DMS114 treated with DMSO at 0.1 percent for 48 hours (cell line): ENCODE measurements at regions not wholly inside any gene's neighbourhood (a gene's known extent, or its start where the extent isn't known, plus 50 kb on each side); places are given as distances from the start of the nearest gene placed in this dataset.

Experiments
- DNase-seq: peaks from one replicate; lab custom pipeline; 2025; ENCODE audit not compliant: unreplicated experiment; lab: John Stamatoyannopoulos, UW

GRCh38 chr10:131728286-131729228 is 172.3 kb upstream of the PPP2R2D start:
- no peak for DNase-seq

DNA sequence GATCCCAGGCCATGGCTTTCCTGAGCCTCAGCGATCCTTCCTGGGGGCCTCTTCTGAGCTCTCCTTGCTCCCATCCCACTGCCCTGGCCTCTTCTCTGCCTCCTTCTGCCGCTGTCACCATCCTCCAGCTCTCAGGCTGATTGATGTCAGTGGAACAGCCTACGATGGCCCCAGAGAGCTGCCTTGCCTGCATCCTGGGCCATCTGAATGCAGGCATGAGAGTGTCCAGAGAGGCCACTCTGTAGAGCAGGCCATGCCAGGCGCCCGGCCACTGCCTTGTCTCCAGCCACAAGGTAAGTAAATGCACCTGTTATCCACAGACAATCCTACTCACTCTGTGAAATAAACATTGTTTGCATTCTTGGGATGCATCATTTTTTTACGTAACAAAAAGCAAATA is 171.4 kb upstream of the PPP2R2D start:
- no peak for DNase-seq

- no peak for DNase-seq
Observed at GRCh38 chr10:131729938-131730660, 170.7 kb upstream of the PPP2R2D start.

DNA sequence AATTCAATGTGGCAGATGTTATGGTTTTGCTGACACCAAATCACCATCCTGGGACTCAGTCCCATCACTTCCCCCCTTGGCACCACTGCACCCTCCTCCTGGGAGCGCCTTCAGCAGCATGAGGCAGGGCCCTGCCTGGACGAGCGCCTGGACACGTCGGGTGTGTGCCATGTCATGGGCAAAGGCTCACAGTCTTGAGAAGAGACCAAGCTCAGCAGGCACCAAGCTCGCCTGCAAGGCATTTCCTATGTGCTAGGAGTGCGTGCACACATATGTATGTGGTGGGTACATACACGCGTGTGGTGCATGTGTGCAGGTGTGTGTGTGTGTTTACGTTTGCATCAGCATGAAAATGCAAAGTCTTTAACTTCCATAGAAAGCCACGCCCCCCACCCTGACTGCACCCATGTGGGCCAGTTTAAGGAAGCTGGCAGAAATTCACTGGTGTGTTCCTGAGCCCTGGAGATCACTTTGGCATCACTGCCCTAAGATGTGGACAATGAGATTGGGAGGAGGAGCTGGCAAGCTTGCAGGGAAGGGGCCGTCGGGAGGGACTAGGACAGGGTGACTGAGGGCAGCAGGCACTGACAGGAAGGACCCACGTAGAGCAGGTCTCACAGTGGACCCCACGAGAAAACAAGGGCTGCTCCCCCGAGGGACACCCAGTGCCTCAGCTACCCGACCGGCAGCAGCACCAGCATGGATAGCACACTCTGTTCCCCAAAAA is 169.9 kb upstream of the PPP2R2D start:
- DNase-seq, result no peak

GRCh38 chr10:131731780-131732630 is 168.8 kb upstream of the PPP2R2D start:
- DNase-seq, result no peak

DNA sequence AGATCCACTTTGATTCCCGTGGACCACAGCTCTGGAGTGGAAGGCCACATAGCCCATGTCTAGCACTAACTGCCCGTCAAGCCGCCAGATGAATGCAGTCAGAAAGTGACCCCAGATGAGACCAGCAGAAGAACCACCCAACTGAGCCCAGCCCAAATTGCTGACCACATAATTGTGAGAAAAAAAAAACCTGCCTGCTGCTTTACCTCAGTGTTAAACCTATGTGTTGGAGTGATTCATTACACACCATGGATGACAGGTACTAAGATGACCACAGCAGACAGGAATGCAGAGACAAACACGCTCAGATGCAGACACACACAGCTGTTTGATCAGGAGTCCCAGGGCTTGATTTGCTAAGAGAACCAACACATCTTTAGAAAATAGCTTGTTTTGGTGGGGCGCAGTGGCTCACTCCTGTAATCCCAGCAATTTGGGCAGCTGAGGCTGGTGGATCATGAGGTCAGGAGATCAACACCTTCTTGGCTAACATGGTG is 168.1 kb upstream of the PPP2R2D start:
- no peak for DNase-seq

DNA sequence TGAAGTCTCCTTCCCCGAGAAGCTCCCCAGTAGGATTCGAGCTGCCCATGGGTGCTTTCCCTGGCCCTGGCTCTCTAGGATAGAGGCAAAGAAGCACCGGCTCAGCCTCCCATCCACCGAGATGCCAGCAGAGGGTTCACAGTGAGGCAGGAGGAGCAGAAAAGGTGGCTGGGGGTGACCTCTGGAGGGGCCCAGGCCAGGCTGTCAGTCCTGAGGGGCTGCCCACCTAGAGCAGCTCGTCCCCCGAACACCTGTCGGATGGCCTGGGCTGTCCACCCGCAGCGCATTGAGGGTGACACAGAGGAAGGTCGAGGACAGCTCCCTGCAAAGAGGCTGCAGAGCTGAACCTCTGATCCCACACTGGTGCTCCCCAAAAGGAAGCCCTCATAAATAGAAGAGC is 167.2 kb upstream of the PPP2R2D start:
- DNase-seq, result no peak

- DNase-seq, result no peak
Observed at GRCh38 chr10:131735577-131735976, 165.2 kb upstream of the PPP2R2D start.

- no peak for DNase-seq
Observed at GRCh38 chr10:131736321-131736980, 164.4 kb upstream of the PPP2R2D start.

- no peak for DNase-seq
Observed at GRCh38 chr10:131737543-131738395, 163.0 kb upstream of the PPP2R2D start.

DNA sequence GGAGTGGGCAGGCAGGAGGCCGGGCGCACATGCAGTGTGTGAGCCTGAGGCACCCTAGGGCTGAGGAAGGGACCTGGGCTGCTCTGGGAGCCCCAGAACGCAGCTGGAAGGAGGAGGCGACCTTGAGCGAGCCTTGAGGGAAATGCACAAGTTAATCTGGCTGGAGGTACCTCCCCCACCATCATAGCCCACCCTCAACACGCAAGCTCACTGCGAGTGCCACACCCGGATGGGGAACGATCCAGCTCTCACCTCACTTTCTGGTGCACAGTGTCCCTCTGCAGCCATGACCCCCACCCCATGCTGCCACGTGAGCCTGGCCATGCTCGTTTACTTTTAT is 162.4 kb upstream of the PPP2R2D start:
- DNase-seq, result no peak

DNA sequence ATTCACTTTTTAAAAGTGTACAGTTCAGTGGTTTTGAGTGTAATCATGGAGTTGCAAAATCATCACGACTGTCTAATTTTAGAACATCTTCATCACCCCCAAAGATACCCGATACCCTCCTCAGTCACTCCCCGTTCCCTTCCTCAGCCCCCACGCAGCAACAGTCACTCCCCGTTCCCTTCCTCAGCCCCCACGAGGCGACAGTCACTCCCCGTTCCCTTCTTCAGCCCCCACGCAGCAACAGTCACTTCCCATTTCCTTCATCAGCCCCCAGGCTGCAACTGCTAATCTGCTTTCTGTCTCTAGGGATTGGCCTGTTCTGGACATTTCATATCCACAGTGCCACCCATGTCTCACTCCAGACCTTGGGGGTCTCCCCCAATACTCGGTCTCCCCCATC is 161.6 kb upstream of the PPP2R2D start:
- no peak for DNase-seq

DNA sequence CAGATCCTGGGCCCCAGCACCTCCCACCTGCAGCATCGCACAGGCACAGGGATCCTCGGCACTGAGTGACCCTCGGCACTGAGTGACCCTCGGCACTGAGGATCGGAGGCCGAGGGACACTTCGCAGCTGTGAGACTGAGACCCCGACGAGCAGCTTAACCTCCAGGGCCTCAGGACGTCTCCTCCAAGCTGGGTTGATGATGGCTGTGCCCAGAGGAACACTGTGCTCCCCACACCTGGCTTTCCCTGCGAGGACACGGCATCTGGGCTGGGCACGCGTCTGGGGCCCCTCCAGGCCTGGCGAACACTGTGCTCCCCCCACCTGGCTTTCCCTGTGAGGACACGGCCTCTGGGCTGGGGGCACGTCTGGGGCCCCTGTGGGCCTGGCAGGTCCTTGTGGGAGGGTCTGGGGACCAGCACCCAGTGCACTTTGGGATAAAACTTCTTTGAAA is 158.3 kb upstream of the PPP2R2D start:
- no peak for DNase-seq

DNA sequence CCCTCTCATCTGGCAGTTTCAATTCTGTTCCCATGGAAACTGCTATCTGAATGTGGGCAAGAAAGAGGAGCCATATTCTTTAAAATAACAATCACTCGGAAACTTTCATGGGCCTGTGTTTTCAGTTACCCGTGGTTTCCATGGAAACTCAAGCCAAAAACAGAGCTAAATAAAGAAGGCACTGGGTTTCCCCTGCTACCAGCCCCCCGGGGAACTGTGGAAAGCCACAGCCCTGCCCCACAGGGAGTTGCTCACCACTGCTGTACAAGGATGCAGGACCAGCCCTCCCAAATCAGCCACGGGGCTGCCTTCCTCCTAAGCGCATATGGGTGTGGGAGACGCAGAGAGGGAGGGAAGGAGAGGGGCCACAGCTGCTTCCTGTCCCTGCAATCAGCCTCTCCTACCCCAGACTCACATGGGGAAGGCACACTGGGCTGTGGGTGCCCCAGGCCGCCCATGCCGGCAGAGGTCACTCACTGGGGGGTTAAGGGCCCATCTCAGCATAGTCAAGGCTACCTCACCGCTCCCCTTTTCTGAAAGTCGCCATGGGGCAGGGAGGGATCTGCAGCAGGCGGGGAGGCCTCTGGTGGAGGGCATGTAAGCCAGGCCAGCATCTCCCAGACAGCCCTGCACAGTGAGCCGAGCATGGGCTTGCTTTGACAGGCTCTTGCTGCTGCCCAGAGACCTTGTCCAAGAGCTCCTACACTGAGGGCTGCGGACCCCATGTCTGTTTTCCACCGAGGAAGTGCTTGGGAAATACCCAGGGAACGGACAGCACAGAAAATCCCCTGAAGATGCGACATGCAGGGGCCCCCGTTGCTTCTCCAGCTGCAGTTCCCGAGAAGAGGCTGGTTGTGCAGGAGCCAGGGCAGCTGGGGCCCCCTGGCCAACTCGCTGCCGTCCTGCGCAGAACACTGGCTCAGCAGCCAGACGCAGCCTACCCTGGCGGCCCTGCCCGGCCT is 157.3 kb upstream of the PPP2R2D start:
- DNase-seq, result no peak

- no peak for DNase-seq
Observed at GRCh38 chr10:131744346-131744745, 156.5 kb upstream of the PPP2R2D start.

DNA sequence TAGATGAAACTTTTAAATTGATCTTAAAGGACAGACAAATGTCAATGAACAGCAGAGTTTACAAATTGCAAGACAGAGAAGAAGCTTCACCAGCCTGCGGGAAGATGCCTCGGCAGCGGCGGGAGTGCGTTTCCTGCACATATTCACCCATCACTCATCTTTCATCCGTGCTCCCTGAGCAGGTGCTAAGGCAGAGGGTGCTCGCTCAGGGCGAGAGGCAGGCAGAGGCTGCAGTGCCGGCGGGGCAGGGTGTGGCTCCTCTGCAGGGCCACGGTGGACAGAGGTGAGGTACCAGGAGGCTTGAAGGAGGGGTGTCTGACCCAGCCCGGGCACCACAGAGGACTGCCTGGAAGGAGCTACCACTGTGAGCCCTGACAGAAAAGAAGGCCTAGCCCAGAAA is 155.2 kb upstream of the PPP2R2D start:
- no peak for DNase-seq

GRCh38 chr10:131746241-131746711 is 154.5 kb upstream of the PPP2R2D start:
- no peak for DNase-seq

GRCh38 chr10:131746785-131747184 is 154.0 kb upstream of the PPP2R2D start:
- no peak for DNase-seq
